GM12872 (cell line): ENCODE measurements at regions not wholly inside any gene's neighbourhood (a gene's known extent, or its start where the extent isn't known, plus 50 kb on each side); places are given as distances from the start of the nearest gene placed in this dataset.

Experiments used
- CTCF ChIP-seq: IDR thresholded peaks from 3 replicates; pipeline ENCODE4 v1.5.1; 2011; ENCODE audit warnings: low read depth, mild to moderate bottlenecking, low read length, moderate library complexity; ENCODE audit not compliant: insufficient read depth

- no peak for TF ChIP-seq CTCF
These were observed 117.0 kb downstream of the TTC8 start for GRCh38 chr14:88941414-88941813.

- TF ChIP-seq CTCF, result no peak
These were observed 123.5 kb downstream of the TTC8 start for GRCh38 chr14:88947646-88948598.

- no peak for TF ChIP-seq CTCF
These were observed 125.6 kb downstream of the TTC8 start for GRCh38 chr14:88950069-88950468.

GRCh38 chr14:88951370-88951769, 126.9 kb downstream of the TTC8 start:
- TF ChIP-seq CTCF, result no peak

DNA sequence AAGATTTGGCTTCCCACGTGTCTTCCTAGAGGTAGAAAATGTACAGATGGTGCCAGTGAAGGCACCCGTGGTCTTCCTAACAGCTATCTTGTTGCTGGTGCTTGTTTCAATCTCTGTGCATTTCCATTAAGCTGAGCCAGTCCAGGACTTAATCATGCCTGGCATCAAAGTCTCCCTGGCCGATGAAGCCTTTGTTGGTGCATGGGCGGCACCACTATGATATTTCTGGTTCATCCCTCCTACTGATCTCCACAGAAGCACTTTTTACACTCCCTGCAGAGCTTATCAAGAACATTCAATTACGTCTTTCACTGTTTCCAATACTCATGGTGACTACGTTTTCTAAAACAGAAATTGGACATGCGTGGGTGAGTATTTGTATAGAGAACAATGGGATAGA, 128.4 kb downstream of the TTC8 start:
- TF ChIP-seq CTCF, result no peak

DNA sequence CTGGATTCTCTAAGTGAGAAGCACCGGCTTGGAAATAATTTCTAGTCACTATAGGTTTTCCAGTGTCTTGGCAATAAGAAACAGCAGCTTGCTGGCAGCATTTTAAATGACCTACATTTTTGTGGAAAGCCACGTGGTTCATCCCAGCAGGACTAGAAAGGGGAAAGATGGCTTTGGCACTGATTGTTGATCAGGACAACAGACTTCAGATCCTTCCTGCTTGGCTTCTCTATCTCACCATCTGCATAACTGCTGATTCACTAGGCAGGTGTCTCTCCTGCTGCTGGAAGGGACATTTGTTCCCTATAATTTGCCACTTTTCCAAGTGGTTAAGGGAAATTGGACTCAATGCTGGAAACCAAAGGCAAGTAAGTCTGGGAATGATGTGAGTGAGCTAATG, 131.0 kb downstream of the TTC8 start:
- no peak for TF ChIP-seq CTCF

- TF ChIP-seq CTCF, result no peak
These were observed 136.0 kb downstream of the TTC8 start for GRCh38 chr14:88960496-88960895.
